Esophagus squamous epithelium (tissue), 5 donors: ENCODE measurements at regions not wholly inside any gene's neighbourhood (a gene's known extent, or its start where the extent isn't known, plus 50 kb on each side); places are given as distances from the start of the nearest gene placed in this dataset.

Source experiments
- DNase-seq: peaks from one replicate; lab custom pipeline; 2025; lab: John Stamatoyannopoulos, UW
- H3K27ac ChIP-seq, 4 donors: fragments of 200-600 bp; sonication (generic); one replicate each; pipeline ENCODE4 v1.5.1; 2016 to 2019; ENCODE audit warnings: mild to moderate bottlenecking in 1 of 4
- H3K27me3 ChIP-seq, 4 donors: fragments of 200-600 bp; sonication (generic); 1 replicate in 3 of 4; 2 replicates in 1 of 4; pipeline versions ENCODE4 v1.5.1 to v1.6.0; 2017 to 2021; ENCODE audit warnings: antibody characterized with exemption in 1 of 4
- H3K36me3 ChIP-seq, 3 donors: fragments of 200-600 bp; sonication (generic); one replicate each; pipeline ENCODE4 v1.5.1; 2016 to 2019
- H3K4me1 ChIP-seq, 3 donors: fragments of 200-600 bp; sonication (generic); one replicate each; pipeline ENCODE4 v1.5.1; 2017 to 2019
- H3K4me3 ChIP-seq, 4 donors: fragments of 200-600 bp; sonication (generic); 1 replicate in 3 of 4; 2 replicates in 1 of 4; pipeline ENCODE4 v1.5.1; 2016 to 2019; ENCODE audit warnings: mild to moderate bottlenecking in 2 of 4, moderate library complexity in 1 of 4
- H3K9me3 ChIP-seq, 3 donors: fragments of 200-600 bp; sonication (generic); one replicate each; pipeline ENCODE4 v1.5.1; 2016 to 2019
- CTCF ChIP-seq, 6 experiments: fragments of 450-650 bp in 4 of 6; fragments of 200-600 bp in 2 of 6; sonication (generic) in 2 of 6; IDR thresholded peaks; one replicate each; pipeline ENCODE4 v1.5.1; 2016 to 2019; ENCODE audit warnings: antibody characterized with exemption in 6 of 6, mild to moderate bottlenecking in 4 of 6, moderate library complexity in 4 of 6
- POLR2A ChIP-seq, 4 donors: fragments of 450-650 bp; IDR thresholded peaks; one replicate each; pipeline ENCODE4 v1.6.1; 2017; ENCODE audit warnings: antibody characterized with exemption in 4 of 4, mild to moderate bottlenecking in 4 of 4, moderate library complexity in 3 of 4
- WGBS, 2 donors: methylation state at CpG; one replicate each; pipeline ENCODE4 v1.1.5; 2018; 5-methylcytosine and 5-hydroxymethylcytosine counted together
- intact Hi-C: fragments of 100-400 bp; cut with DNase I; formaldehyde crosslinking; loops from one replicate; pipeline ENCODE4 v1.15.0; 2022
- donor health status: DM: yes; HTN: yes; CAD: no.

- no peaks in the 10 kb centered on the region for H3K4me1 ChIP-seq
- intact Hi-C loops, result no loop called here
- no peaks in the 10 kb centered on the region for H3K27me3 ChIP-seq
- DNase-seq, result no peak
- TF ChIP-seq CTCF (IDR thresholded peaks at IDR 0.05) (no peak), POLR2A (IDR thresholded peaks at IDR 0.05) (no peak)
- H3K36me3 ChIP-seq, result no peaks in the 10 kb centered on the region
- WGBS, 2 donors, result 73 to 83% methylated on average over 12 of the region's 12 CpGs
- H3K27ac ChIP-seq, result no peak overlapping the region
- no peaks in the 10 kb centered on the region for H3K9me3 ChIP-seq
- H3K4me3 ChIP-seq, result no peak overlapping the region
Observed at GRCh38 chr17:70813355-70813930, 644.1 kb downstream of the KCNJ2 start.

- Histone ChIP-seq H3K36me3 (no peaks in the 10 kb centered on the region), H3K4me1 (no peaks in the 10 kb centered on the region), H3K9me3 (no peaks in the 10 kb centered on the region), H3K27ac (no peak overlapping the region), H3K27me3 (no peaks in the 10 kb centered on the region), H3K4me3 (no peak overlapping the region)
- DNase-seq, result no peak
- no peak for TF ChIP-seq CTCF (IDR thresholded peaks at IDR 0.05)
- 86 to 89% methylated on average over 2 of the region's 2 CpGs for WGBS, 2 donors
- intact Hi-C loops, result no loop called here
Observed at GRCh38 chr17:70819183-70819582, 649.9 kb downstream of the KCNJ2 start.

GRCh38 chr17:70820276-70820675, 650.9 kb downstream of the KCNJ2 start:
- TF ChIP-seq POLR2A (IDR thresholded peaks at IDR 0.05) (no peak), CTCF (IDR thresholded peaks at IDR 0.05) (no peak)
- Histone ChIP-seq H3K9me3 (no peaks in the 10 kb centered on the region), H3K27ac (no peak overlapping the region), H3K4me3 (no peak overlapping the region), H3K27me3 (no peaks in the 10 kb centered on the region), H3K36me3 (no peaks in the 10 kb centered on the region), H3K4me1 (no peaks in the 10 kb centered on the region)
- intact Hi-C loops, result no loop called here
- 83 to 86% methylated on average over 6 of the region's 6 CpGs for WGBS, 2 donors
- DNase-seq, result no peak

- intact Hi-C loops, result no loop called here
- TF ChIP-seq CTCF (IDR thresholded peaks at IDR 0.05), result no peak
- TF ChIP-seq POLR2A (IDR thresholded peaks at IDR 0.05), result no peak
- WGBS, 2 donors, result 31 to 42% methylated on average over 2 of the region's 2 CpGs
- DNase-seq, result no peak
- no peak overlapping the region for H3K27ac ChIP-seq
- H3K36me3 ChIP-seq, result no peaks in the 10 kb centered on the region
- H3K4me3 ChIP-seq, result no peak overlapping the region
- no peaks in the 10 kb centered on the region for H3K27me3 ChIP-seq
- H3K9me3 ChIP-seq, result no peaks in the 10 kb centered on the region
- no peaks in the 10 kb centered on the region for H3K4me1 ChIP-seq
Observed at GRCh38 chr17:70825321-70826125, 656.2 kb downstream of the KCNJ2 start.

- Histone ChIP-seq H3K4me3 (no peak overlapping the region), H3K9me3 (no peaks in the 10 kb centered on the region), H3K27ac (no peak overlapping the region), H3K4me1 (no peaks in the 10 kb centered on the region), H3K27me3 (no peaks in the 10 kb centered on the region), H3K36me3 (no peaks in the 10 kb centered on the region)
- DNase-seq, result no peak
- TF ChIP-seq POLR2A (IDR thresholded peaks at IDR 0.05), result no peak
- TF ChIP-seq CTCF (IDR thresholded peaks at IDR 0.05), result no peak
- intact Hi-C loops, result no loop called here
Observed at GRCh38 chr17:70829876-70830275, 660.5 kb downstream of the KCNJ2 start.
